DMS153 (cell line): ENCODE measurements at regions not wholly inside any gene's neighbourhood (a gene's known extent, or its start where the extent isn't known, plus 50 kb on each side); places are given as distances from the start of the nearest gene placed in this dataset.

Experiments used
- DNase-seq: peaks from one replicate; lab custom pipeline; 2025; lab: John Stamatoyannopoulos, UW

DNA sequence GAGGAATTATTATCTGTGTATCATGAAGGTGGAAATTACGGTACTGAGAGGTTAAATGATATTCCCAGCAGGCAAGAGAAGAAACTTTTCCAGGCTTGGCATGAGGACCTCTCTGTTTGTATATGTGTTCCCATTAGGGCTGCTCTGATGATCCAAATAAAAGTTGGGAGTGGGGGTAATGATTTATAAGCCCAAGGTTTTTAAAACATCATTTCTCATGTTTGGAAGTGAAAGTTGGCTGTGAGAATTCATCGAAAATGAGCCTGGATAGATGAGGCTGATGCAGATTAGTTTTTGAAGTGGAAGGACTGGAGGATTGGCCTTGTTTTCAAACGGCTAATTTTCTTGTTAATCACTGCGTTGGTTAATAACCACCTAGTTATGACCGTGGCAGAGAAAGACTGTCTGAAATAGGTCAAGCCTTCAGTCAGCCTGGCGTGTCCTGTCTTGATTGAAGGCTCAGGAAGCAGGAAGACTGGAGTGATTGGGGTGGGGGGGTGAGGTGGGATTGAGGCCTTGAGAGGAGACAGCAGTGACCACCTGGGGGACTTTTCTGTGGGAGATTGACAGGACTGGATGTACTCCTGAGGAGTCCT is 391.0 kb upstream of the WWC1 start:
- DNase-seq = no peak

DNA sequence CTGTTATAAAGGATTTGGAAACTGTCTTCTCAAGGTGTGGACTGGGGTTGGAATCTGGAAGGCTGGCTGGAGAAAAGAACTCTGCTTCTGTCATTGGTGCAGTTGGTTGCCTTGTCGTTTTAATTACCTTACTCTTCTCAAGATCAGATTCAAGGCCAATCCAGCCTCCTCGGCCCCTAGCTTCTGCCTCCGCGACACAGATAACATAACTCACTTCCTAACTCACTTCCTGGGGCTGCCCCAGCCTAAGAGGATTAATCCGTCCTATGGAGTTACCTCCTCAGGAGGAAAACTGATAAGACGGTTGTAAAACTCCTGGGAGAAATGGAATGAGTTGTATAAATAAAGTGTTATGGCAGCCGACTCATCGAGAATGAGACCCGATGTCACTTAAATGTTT is 389.1 kb upstream of the WWC1 start:
- DNase-seq = no peak

DNA sequence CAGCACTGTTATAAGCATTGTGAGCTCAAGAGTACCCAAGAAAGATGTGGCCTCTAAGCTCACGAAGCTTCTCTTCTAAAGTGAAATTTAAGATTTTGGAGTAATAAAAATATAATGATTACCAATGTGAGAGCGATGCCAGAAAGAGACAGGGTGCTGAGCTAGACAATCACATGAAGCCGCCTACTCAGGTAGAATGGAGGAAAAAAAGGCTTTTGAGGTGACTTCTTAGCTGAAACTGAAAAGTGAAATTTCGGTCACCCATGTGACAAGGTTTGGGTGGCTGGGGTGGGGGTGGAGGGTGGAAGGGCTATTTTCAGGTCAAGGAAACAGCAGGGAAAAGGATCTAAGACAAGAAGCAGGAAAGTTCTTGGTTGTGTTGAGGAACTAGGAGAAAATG is 388.2 kb upstream of the WWC1 start:
- no peak for DNase-seq

GRCh38 chr5:167903659-167904058 is 387.8 kb upstream of the WWC1 start:
- DNase-seq = no peak

- DNase-seq = no peak
These were observed 385.3 kb upstream of the WWC1 start for GRCh38 chr5:167905919-167906853.

DNA sequence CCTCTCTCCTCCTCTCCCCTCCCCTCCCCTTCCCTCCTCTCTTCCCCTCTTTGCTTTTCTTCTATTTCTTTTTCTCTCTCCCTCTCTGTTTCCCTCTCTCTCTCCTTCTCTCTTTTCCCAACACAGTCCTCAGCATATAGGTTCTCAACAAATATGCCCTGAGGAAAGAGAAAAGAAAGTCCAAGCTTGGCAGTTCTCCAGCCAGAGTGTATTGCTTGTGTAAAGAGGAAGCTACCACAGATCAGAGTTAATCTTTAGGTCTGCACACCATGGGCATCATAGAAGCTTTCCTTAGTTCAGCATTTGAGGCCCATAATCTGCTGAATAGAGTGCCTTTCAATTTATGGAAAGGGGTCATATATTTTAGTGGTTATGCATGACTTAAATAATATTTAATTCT is 382.8 kb upstream of the WWC1 start:
- DNase-seq = no peak

- no peak for DNase-seq
These were observed 378.3 kb upstream of the WWC1 start for GRCh38 chr5:167912941-167913665.

DNA sequence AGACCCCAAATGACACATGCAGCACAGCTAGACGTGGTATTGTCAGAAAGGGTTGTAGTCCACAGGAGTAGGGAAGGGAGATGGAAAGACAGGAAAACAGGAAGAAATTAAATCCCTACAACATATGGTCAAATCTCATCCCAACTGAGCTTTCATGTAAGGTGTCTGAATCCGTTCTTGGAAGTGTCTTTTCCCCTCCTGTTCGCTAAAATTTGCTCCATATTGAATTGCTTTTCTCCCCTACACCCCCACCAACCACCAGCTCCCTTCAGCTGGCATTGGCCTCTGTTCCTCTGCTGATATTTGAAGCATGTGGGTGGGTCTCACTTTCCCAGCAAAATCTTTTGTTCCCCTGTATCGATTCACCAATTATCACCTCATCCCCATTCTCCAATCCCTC is 376.2 kb upstream of the WWC1 start:
- DNase-seq = no peak

DNA sequence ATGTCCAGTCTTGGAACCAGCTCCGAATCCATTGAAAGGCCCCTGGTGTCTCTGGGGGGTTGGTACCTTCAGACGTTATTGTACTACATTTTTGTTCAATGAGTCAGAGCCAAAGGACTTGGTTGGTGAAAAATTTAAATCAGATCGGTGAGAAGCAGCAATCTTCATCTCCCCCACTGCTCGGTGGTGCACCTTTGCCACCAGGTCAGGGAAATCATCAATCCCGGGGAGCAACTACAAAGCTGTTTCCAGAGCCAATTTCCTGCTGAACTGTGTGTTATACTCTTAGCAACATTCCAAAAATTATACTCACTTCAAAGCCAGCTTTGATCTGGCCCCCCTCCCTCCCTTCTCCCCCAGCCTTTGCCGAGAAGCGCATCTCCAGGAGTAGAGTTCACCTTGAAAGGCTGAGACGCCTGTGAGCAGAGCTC is 375.2 kb upstream of the WWC1 start:
- no peak for DNase-seq

GRCh38 chr5:167916706-167917105 is 374.7 kb upstream of the WWC1 start:
- no peak for DNase-seq

- no peak for DNase-seq
These were observed 373.1 kb upstream of the WWC1 start for GRCh38 chr5:167918184-167918812.

DNA sequence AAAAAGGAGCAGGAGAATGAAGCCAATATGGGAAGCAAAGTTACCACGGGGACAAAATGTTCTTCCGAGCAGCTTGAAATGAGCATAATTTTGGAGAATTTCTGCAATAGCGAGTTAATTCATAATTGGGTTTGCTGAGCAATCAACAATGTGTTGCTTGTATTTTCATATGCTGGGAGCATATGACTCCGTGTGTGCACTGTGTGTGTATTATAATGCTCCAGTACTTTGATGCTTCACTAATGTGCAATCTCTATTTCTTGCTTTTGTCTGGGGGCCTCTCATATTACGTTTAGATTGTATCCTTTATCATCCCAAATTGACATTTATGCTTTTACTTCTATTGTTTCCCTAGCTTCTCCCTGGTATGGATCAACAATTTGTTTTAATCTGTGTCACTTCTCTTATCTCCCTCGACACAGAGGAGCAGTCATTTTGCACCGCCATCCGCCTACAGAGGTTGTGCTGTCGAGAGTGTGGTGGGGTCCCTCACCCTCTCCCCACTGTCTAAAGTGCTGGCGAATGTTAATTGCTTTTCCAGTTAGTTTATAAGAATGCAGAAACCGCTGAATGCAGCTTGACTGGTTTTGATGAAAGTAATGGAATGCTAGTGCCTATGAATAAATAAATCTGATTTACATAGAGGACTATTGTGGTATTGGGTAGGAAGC is 372.5 kb upstream of the WWC1 start:
- DNase-seq = no peak

DNA sequence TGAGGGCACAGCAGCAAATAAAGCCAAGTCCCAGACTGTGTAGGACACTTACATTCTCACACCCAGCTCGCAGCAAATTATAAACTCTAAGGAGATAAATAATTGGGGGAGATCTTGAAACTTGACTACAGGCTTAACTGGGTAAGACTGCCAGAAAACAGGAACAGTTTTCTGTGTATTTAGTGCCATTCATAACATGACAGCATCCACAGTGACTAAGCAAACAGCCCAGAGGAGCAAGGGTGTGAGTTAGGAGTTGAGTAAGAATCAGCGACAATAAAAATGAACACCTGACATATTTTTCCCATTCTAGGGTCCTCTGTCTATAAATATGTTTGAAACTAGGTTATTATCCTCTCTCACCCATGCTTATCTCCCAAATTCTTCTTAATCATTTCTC is 370.9 kb upstream of the WWC1 start:
- DNase-seq = no peak

DNA sequence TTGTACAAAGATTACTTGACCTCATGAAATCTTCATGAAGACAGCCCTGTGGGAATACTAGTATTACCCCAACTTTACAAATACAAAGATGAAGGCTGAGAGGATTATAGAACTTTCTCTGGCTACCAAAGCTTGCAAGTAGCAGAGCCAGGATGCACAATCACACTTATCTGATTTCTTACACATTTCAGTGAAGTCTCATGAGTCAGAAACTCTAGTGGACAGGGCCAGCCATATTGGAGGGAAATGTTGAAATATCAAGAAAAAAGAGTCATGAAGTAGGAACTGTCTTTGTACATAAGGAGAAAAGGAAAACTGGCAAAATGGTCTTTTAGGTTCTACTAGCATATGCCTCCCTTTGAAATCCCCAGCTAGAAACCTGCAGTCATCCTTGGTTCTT is 369.6 kb upstream of the WWC1 start:
- no peak for DNase-seq

- no peak for DNase-seq
These were observed 368.0 kb upstream of the WWC1 start for GRCh38 chr5:167923396-167923795.

GRCh38 chr5:167929841-167930240 is 361.6 kb upstream of the WWC1 start:
- DNase-seq = no peak

GRCh38 chr5:167934551-167934971 is 356.9 kb upstream of the WWC1 start:
- DNase-seq = no peak

DNA sequence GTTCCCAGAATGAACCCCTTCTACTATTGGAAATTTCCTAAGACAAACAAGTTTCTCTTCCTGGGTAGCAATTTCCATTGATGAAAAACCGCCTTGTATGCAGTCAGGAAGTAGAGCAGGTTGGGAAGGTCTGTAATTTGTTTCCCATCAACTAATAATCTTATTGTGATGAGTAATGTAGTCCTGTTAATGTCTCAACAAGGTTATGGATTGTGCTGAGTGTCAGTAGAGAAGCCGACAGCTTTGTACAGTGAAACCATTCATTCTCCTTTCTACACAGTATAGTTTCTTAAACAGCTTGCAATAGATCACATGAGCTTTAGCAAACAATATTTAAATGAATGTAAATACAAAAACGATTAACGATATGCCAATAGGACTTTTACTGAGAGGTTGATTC is 355.4 kb upstream of the WWC1 start:
- DNase-seq = no peak

DNA sequence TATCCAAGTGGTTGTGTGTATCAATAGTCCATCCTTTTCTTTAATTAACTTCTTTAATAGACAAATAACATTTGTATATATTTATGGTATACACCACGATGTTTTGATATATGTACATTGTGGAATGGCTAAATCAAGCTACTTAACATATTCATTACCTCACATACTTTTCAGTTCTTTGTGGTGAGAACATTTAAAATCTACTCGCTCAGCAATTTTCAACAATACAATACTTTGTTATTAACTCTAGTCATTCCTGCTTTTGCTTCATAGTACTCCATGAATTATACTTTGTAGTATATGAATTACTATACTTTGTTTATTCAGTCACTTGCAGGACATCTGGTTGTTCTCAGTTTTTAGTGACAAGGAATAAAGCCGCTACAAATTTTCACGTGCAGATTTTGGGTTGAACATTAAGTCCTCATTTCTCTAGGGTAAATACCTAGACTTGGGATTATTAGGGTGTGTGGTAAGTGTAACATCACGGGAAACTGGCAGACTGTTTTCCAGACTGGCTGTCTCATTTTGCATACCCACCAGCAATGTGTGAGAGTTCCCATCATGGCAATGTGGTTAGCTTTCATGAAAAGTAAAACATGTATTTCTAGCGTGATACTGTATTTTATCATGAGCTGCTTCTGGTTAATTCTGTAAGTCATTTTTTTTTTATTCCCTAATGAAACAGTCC is 354.4 kb upstream of the WWC1 start:
- no peak for DNase-seq

- DNase-seq = no peak
These were observed 353.8 kb upstream of the WWC1 start for GRCh38 chr5:167937635-167937998.

GRCh38 chr5:167939686-167940085 is 351.8 kb upstream of the WWC1 start:
- no peak for DNase-seq
